ENCODE measurements at regions not wholly inside any gene's neighbourhood (a gene's known extent, or its start where the extent isn't known, plus 50 kb on each side); places are given as distances from the start of the nearest gene placed in this dataset.

- ATAC-seq (no peak), DNase-seq (ENCODE audit: low spot score) (no peak)
- Histone ChIP-seq H3K79me2 (replicated peaks; ENCODE audit: insufficient read depth) (no peaks in the 10 kb centered on the region), H4K20me1 (replicated peaks; ENCODE audit: insufficient read depth) (no peaks in the 10 kb centered on the region), H3K4me3 (no peak overlapping the region), H3F3A (replicated peaks; ENCODE audit: low read depth) (no peaks in the 10 kb centered on the region), H3K27ac (ENCODE audit: low read depth) (no peak overlapping the region), H2AFZ (no peak overlapping the region), H3K27me3 (ENCODE audit: insufficient read depth) (no peaks in the 10 kb centered on the region), H3K9me2 (ENCODE audit: insufficient read depth) (peaks cover 4% of the 10 kb centered on the region; the same call in 1 of the 2 replicates), H3K36me3 (ENCODE audit: insufficient read depth) (no peaks in the 10 kb centered on the region), H3K4me2 (no peak overlapping the region), H3K4me1 (ENCODE audit: insufficient read depth) (no peaks in the 10 kb centered on the region)
- Mint-ChIP-seq H3K9me3 (no peaks in the 10 kb centered on the region), H3K4me1 (no peaks in the 10 kb centered on the region), H3K27ac (no peak overlapping the region), H3K27me3 (ENCODE audit: insufficient read depth, low read depth, poor library complexity) (no peaks in the 10 kb centered on the region), H3K36me3 (ENCODE audit: low read depth) (no peaks in the 10 kb centered on the region), H3K4me3 (no peak overlapping the region)
- no peak for TF ChIP-seq REST (IDR thresholded peaks at IDR 0.05; ENCODE audit: unreplicated experiment)
- TF ChIP-seq NANOG (IDR thresholded peaks at IDR 0.05; ENCODE audit: borderline replicate concordance) = no peak
- no peak for TF ChIP-seq STAT1 (IDR thresholded peaks at IDR 0.05; ENCODE audit: unreplicated experiment)
- no peak for TF ChIP-seq CTCF (conservative IDR thresholded peaks at IDR 0.05; ENCODE audit: low read depth in 2 of 2)
- TF ChIP-seq CREB1 (CRISPR knock-in tag; IDR thresholded peaks at IDR 0.05; ENCODE audit: low read depth) = no peak
- TF ChIP-seq EZH2 (IDR thresholded peaks at IDR 0.05; ENCODE audit: low read depth, unreplicated experiment) = no peak
- TF ChIP-seq ZNF331 (CRISPR knock-in tag; IDR thresholded peaks at IDR 0.05; ENCODE audit: low read depth) = no peak
- TF ChIP-seq POLR2AphosphoS5 (IDR thresholded peaks at IDR 0.05; ENCODE audit: low read depth) = no peak
- TF ChIP-seq EZH2phosphoT487 (IDR thresholded peaks at IDR 0.05; ENCODE audit: unreplicated experiment) = no peak
- TF ChIP-seq ZNF462 (CRISPR knock-in tag; IDR thresholded peaks at IDR 0.05) = no peak
- TF ChIP-seq ZNF114 (CRISPR knock-in tag; IDR thresholded peaks at IDR 0.05) = no peak
- TF ChIP-seq ETS1 (IDR thresholded peaks at IDR 0.05) = no peak
- no peak for TF ChIP-seq JUNB (IDR thresholded peaks at IDR 0.05; ENCODE audit: unreplicated experiment)
Observed at GRCh38 chr7:120156476-120156875, 116.5 kb upstream of the KCND2 start.

Data from GM23338 (cell line).